Neural cell (in vitro differentiated cells): ENCODE measurements at regions not wholly inside any gene's neighbourhood (a gene's known extent, or its start where the extent isn't known, plus 50 kb on each side); places are given as distances from the start of the nearest gene placed in this dataset.
"Not testable (repeated sequence)": the region's sequence is repeated elsewhere in the genome, so short reads cannot be mapped to it uniquely, and the experiment has no call there.

Source experiments
- EZH2 ChIP-seq: fragments of 200-600, 300-800 bp; shearing (Covaris generic), sonication (generic); IDR thresholded peaks from 2 replicates; pipeline ENCODE4 v1.6.1; 2014; ENCODE audit warnings: antibody characterized with exemption, low read length, borderline replicate concordance, mild to moderate bottlenecking; ENCODE audit not compliant: insufficient read depth, poor library complexity, severe bottlenecking
- TF ChIP-seq, protein P1 (sequence below): fragments of 450-650 bp; IDR thresholded peaks from 2 replicates; pipeline ENCODE4 v1.5.1; 2014; ENCODE audit warnings: antibody characterized with exemption, mild to moderate bottlenecking, moderate library complexity; ENCODE audit not compliant: poor library complexity, severe bottlenecking
- TF ChIP-seq, protein P2 (sequence below): IDR thresholded peaks from 2 replicates; pipeline ENCODE4 v1.6.1; 2012; ENCODE audit warnings: borderline replicate concordance

DNA sequence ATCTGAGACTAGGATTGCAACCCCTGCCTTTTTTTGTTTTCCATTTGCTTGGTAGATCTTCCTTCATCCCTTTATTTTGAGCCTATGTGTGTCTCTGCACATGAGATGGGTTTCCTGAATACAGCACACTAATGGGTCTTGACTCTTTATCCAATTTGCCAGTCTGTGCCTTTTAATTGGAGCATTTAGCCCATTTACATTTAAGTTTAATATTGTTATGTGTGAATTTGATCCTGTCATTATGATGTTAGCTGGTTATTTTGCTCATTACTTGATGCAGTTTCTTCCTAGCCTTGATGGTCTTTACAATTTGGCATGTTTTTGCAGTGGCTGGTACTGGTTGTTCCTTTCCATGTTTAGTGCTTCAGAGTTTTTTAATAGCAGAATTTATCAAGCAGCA lies 228.4 kb upstream of the ADRA1B start:
- TF ChIP-seq, protein P1, sequence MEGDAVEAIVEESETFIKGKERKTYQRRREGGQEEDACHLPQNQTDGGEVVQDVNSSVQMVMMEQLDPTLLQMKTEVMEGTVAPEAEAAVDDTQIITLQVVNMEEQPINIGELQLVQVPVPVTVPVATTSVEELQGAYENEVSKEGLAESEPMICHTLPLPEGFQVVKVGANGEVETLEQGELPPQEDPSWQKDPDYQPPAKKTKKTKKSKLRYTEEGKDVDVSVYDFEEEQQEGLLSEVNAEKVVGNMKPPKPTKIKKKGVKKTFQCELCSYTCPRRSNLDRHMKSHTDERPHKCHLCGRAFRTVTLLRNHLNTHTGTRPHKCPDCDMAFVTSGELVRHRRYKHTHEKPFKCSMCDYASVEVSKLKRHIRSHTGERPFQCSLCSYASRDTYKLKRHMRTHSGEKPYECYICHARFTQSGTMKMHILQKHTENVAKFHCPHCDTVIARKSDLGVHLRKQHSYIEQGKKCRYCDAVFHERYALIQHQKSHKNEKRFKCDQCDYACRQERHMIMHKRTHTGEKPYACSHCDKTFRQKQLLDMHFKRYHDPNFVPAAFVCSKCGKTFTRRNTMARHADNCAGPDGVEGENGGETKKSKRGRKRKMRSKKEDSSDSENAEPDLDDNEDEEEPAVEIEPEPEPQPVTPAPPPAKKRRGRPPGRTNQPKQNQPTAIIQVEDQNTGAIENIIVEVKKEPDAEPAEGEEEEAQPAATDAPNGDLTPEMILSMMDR, result not testable (repeated sequence)
- TF ChIP-seq EZH2, result not testable (repeated sequence)
- TF ChIP-seq, protein P2, sequence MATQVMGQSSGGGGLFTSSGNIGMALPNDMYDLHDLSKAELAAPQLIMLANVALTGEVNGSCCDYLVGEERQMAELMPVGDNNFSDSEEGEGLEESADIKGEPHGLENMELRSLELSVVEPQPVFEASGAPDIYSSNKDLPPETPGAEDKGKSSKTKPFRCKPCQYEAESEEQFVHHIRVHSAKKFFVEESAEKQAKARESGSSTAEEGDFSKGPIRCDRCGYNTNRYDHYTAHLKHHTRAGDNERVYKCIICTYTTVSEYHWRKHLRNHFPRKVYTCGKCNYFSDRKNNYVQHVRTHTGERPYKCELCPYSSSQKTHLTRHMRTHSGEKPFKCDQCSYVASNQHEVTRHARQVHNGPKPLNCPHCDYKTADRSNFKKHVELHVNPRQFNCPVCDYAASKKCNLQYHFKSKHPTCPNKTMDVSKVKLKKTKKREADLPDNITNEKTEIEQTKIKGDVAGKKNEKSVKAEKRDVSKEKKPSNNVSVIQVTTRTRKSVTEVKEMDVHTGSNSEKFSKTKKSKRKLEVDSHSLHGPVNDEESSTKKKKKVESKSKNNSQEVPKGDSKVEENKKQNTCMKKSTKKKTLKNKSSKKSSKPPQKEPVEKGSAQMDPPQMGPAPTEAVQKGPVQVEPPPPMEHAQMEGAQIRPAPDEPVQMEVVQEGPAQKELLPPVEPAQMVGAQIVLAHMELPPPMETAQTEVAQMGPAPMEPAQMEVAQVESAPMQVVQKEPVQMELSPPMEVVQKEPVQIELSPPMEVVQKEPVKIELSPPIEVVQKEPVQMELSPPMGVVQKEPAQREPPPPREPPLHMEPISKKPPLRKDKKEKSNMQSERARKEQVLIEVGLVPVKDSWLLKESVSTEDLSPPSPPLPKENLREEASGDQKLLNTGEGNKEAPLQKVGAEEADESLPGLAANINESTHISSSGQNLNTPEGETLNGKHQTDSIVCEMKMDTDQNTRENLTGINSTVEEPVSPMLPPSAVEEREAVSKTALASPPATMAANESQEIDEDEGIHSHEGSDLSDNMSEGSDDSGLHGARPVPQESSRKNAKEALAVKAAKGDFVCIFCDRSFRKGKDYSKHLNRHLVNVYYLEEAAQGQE, result not testable (repeated sequence)
